Middle frontal gyrus (tissue), 1 donor: ENCODE measurements at regions not wholly inside any gene's neighbourhood (a gene's known extent, or its start where the extent isn't known, plus 50 kb on each side); places are given as distances from the start of the nearest gene placed in this dataset.
"Not testable (repeated sequence)": the region's sequence is repeated elsewhere in the genome, so short reads cannot be mapped to it uniquely, and the experiment has no call there.

ENCODE experiments used
- DNase-seq: peaks from one replicate; pipeline ENCODE4 v3.0.0-alpha.2; 2015; ENCODE audit warnings: low spot score; ENCODE audit errors: extremely low spot score

- no peak for DNase-seq
Observed at GRCh38 chr3:164752812-164753211, 325.5 kb downstream of the SI start.

GRCh38 chr3:164748626-164749025 lies 329.7 kb downstream of the SI start:
- no peak for DNase-seq

- DNase-seq = no peak
Observed at GRCh38 chr3:164741869-164742268, 336.4 kb downstream of the SI start.

- no peak for DNase-seq
Observed at GRCh38 chr3:164737174-164737573, 341.1 kb downstream of the SI start.

- DNase-seq = no peak
Observed at GRCh38 chr3:164732166-164732565, 346.1 kb downstream of the SI start.

- DNase-seq = no peak
Observed at GRCh38 chr3:164730815-164731360, 347.4 kb downstream of the SI start.

GRCh38 chr3:164723396-164723795 lies 354.9 kb downstream of the SI start:
- no peak for DNase-seq

- not testable (repeated sequence) for DNase-seq
Observed at GRCh38 chr3:164702808-164703207, 375.5 kb downstream of the SI start.

- no peak for DNase-seq
Observed at GRCh38 chr3:164687902-164688301, 390.4 kb downstream of the SI start.

- DNase-seq = peak; percentile 11
Observed at GRCh38 chr3:164687211-164687610, 391.1 kb downstream of the SI start.

- no peak for DNase-seq
Observed at GRCh38 chr3:164683489-164683888, 394.8 kb downstream of the SI start.

GRCh38 chr3:164679245-164679644 lies 399.1 kb downstream of the SI start:
- no peak for DNase-seq

- no peak for DNase-seq
Observed at GRCh38 chr3:164677317-164677716, 401.0 kb downstream of the SI start.

- DNase-seq = no peak
Observed at GRCh38 chr3:164673738-164674137, 404.6 kb downstream of the SI start.

GRCh38 chr3:164658125-164658524 lies 420.2 kb downstream of the SI start:
- no peak for DNase-seq

GRCh38 chr3:164657631-164658030 lies 420.7 kb downstream of the SI start:
- no peak for DNase-seq

- DNase-seq = no peak
Observed at GRCh38 chr3:164655462-164655861, 422.8 kb downstream of the SI start.

GRCh38 chr3:164641071-164641470 lies 437.2 kb downstream of the SI start:
- no peak for DNase-seq

- no peak for DNase-seq
Observed at GRCh38 chr3:164640591-164640990, 437.7 kb downstream of the SI start.

- no peak for DNase-seq
Observed at GRCh38 chr3:164620956-164621355, 457.3 kb downstream of the SI start.

- DNase-seq = no peak
Observed at GRCh38 chr3:164620423-164620822, 457.9 kb downstream of the SI start.

- DNase-seq = no peak
Observed at GRCh38 chr3:164612751-164613150, 465.5 kb downstream of the SI start.

- no peak for DNase-seq
Observed at GRCh38 chr3:164608554-164609276, 469.6 kb downstream of the SI start.
